PC-9 (cell line): ENCODE measurements at regions not wholly inside any gene's neighbourhood (a gene's known extent, or its start where the extent isn't known, plus 50 kb on each side); places are given as distances from the start of the nearest gene placed in this dataset.

Source experiments
- BruUV-seq: library from RNA; stranded (reverse); fragments of 400-500 nt; replicated peaks from 2 replicates; lab custom pipeline; 2021; lab: Mats Ljungman, UMichigan
- CTCF ChIA-PET: fragments of 300-600 bp; sonication (Branson Sonifier 250); formaldehyde crosslinking; loops from one replicate; lab custom pipeline; 2022; ENCODE audit warnings: antibody characterized with exemption; lab: Charles Lee
- POLR2A ChIA-PET: fragments of 300-600 bp; sonication (Branson Sonifier 250); formaldehyde crosslinking; loops from one replicate; lab custom pipeline; 2022; ENCODE audit warnings: antibody characterized with exemption; ENCODE audit not compliant: unreplicated experiment; lab: Charles Lee
- DNase-seq, 2 experiments: peaks; one replicate each; pipeline versions ENCODE4 v3.0.0 to v3.0.0-alpha.2; 2015 to 2022; ENCODE audit warnings: mixed read lengths in 1 of 2
- H2AFZ ChIP-seq: fragments of 200-600 bp; sonication (generic); 2 replicates; pipeline ENCODE4 v1.8.1; 2017; ENCODE audit warnings: antibody characterized with exemption
- H3F3A ChIP-seq: fragments of 200-600 bp; sonication (generic); 2 replicates; pipeline ENCODE4 v1.8.1; 2017; ENCODE audit warnings: antibody characterized with exemption, mild to moderate bottlenecking, low read depth; ENCODE audit not compliant: insufficient read depth
- H3K27ac ChIP-seq: fragments of 200-600 bp; sonication (generic); 2 replicates; pipeline ENCODE4 v1.6.1; 2016; ENCODE audit warnings: mixed run types
- H3K27me3 ChIP-seq: fragments of 200-600 bp; sonication (generic); 2 replicates; pipeline ENCODE4 v1.6.1; 2016; ENCODE audit warnings: low read depth, mixed run types; ENCODE audit not compliant: insufficient read depth
- H3K36me3 ChIP-seq: fragments of 200-600 bp; sonication (generic); 2 replicates; pipeline ENCODE4 v1.6.1; 2016; ENCODE audit warnings: low read depth, mixed run types
- H3K4me1 ChIP-seq: fragments of 200-600 bp; sonication (generic); replicated peaks from 2 replicates; pipeline ENCODE4 v1.6.1; 2016; ENCODE audit warnings: mixed run types; ENCODE audit not compliant: insufficient read depth
- H3K4me2 ChIP-seq: fragments of 200-600 bp; sonication (generic); 2 replicates; pipeline ENCODE4 v1.6.1; 2017; ENCODE audit warnings: mixed run types
- H3K4me3 ChIP-seq: fragments of 200-600 bp; sonication (generic); 2 replicates; pipeline ENCODE4 v1.6.1; 2016; ENCODE audit warnings: mixed run types
- H3K79me2 ChIP-seq: fragments of 200-600 bp; sonication (generic); 2 replicates; pipeline ENCODE4 v1.6.1; 2017; ENCODE audit warnings: low read depth, mixed run types
- H3K9me2 ChIP-seq: fragments of 200-600 bp; sonication (generic); 2 replicates; pipeline ENCODE4 v1.8.1; 2017; ENCODE audit warnings: mild to moderate bottlenecking; ENCODE audit not compliant: insufficient read depth
- H3K9me3 ChIP-seq: fragments of 200-600 bp; sonication (generic); 2 replicates; pipeline ENCODE4 v1.8.1; 2016; ENCODE audit warnings: low read depth; ENCODE audit not compliant: insufficient read depth
- H4K20me1 ChIP-seq: fragments of 200-600 bp; sonication (generic); 2 replicates; pipeline ENCODE4 v1.8.1; 2017; ENCODE audit not compliant: insufficient read depth
- CTCF ChIP-seq: fragments of 200-600 bp; sonication (generic); conservative IDR thresholded peaks from 2 replicates; pipeline ENCODE4 v1.6.1; 2017; ENCODE audit warnings: mixed run types, antibody characterized with exemption, mild to moderate bottlenecking, moderate library complexity
- EZH2 ChIP-seq: fragments of 200-600 bp; sonication (generic); IDR thresholded peaks from 2 replicates; pipeline ENCODE4 v1.8.0; 2017; ENCODE audit warnings: antibody characterized with exemption, low read depth
- intact Hi-C: fragments of 100-400 bp; cut with micrococcal nuclease; formaldehyde crosslinking; loops from one replicate; pipeline ENCODE4 v1.10.0; 2022; ENCODE audit not compliant: unreplicated experiment

- intact Hi-C loops, result loop anchor here (5.0 kb wide), 3 partner anchors 100 to 530 kb away; no protein-coding TSS in a partner anchor
- H3K27me3 ChIP-seq, result no peaks in the 10 kb centered on the region; the same call in none of the 2 replicates
- H3K36me3 ChIP-seq, result no peaks in the 10 kb centered on the region
- H3K27ac ChIP-seq, result no peak overlapping the region
- no peak overlapping the region for H2AFZ ChIP-seq
- no peaks in the 10 kb centered on the region for H3K79me2 ChIP-seq
- no peak for DNase-seq
- no peak for TF ChIP-seq CTCF
- TF ChIP-seq EZH2, result no peak
- POLR2A ChIA-PET, result no interaction called here
- BruUV-seq, result no TSS peak
- no peaks in the 10 kb centered on the region for H4K20me1 ChIP-seq
- H3K9me3 ChIP-seq, result no peaks in the 10 kb centered on the region
- no peaks in the 10 kb centered on the region for H3F3A ChIP-seq
- H3K4me1 ChIP-seq, result no peaks in the 10 kb centered on the region
- no peak overlapping the region for H3K4me2 ChIP-seq
- CTCF ChIA-PET, result no interaction called here
- no peaks in the 10 kb centered on the region for H3K9me2 ChIP-seq
- no peak overlapping the region for H3K4me3 ChIP-seq
These were observed 439.9 kb upstream of the TLE4 start for GRCh38 chr9:79131824-79132377.

GRCh38 chr9:79134654-79135053, 437.1 kb upstream of the TLE4 start:
- POLR2A ChIA-PET, result no interaction called here
- Histone ChIP-seq H4K20me1 (no peaks in the 10 kb centered on the region), H3K4me3 (no peak overlapping the region), H3F3A (no peaks in the 10 kb centered on the region), H3K27ac (no peak overlapping the region), H3K9me2 (no peaks in the 10 kb centered on the region), H3K4me2 (no peak overlapping the region), H3K27me3 (no peaks in the 10 kb centered on the region), H3K79me2 (no peaks in the 10 kb centered on the region), H3K36me3 (no peaks in the 10 kb centered on the region), H2AFZ (no peak overlapping the region), H3K9me3 (no peaks in the 10 kb centered on the region), H3K4me1 (no peaks in the 10 kb centered on the region)
- no peak for DNase-seq
- CTCF ChIA-PET, result no interaction called here
- TF ChIP-seq CTCF, result no peak
- no peak for TF ChIP-seq EZH2
- no TSS peak for BruUV-seq
- intact Hi-C loops, result loop anchor here (5.0 kb wide), 3 partner anchors 98 to 532 kb away; no protein-coding TSS in a partner anchor

- Histone ChIP-seq H2AFZ (no peak overlapping the region), H3K36me3 (no peaks in the 10 kb centered on the region), H3K4me3 (no peak overlapping the region), H3K27ac (no peak overlapping the region), H3K4me1 (no peaks in the 10 kb centered on the region), H3F3A (no peaks in the 10 kb centered on the region), H4K20me1 (no peaks in the 10 kb centered on the region), H3K4me2 (no peak overlapping the region), H3K27me3 (no peaks in the 10 kb centered on the region), H3K79me2 (no peaks in the 10 kb centered on the region), H3K9me2 (no peaks in the 10 kb centered on the region), H3K9me3 (no peaks in the 10 kb centered on the region)
- intact Hi-C loops, result no loop called here
- TF ChIP-seq CTCF (no peak), EZH2 (no peak)
- ChIA-PET POLR2A (no interaction called here), CTCF (interaction anchor here (0.6 kb wide), 1 partner anchor 1025 kb away, joined by 23 read pairs; no protein-coding TSS in a partner anchor)
- no TSS peak for BruUV-seq
- DNase-seq, result no peak
These were observed 435.9 kb upstream of the TLE4 start for GRCh38 chr9:79135681-79136415.
